KMS-11 (cell line): ENCODE measurements at regions not wholly inside any gene's neighbourhood (a gene's known extent, or its start where the extent isn't known, plus 50 kb on each side); places are given as distances from the start of the nearest gene placed in this dataset.

ENCODE experiments used
- H2AFZ ChIP-seq: fragments of 200-600 bp; sonication (generic); 2 replicates; pipeline ENCODE4 v1.6.1; 2016; ENCODE audit warnings: antibody characterized with exemption, mixed run types, low read depth
- H3K27ac ChIP-seq: fragments of 200-600 bp; sonication (generic); 2 replicates; pipeline ENCODE4 v1.6.1; 2016; ENCODE audit warnings: mild to moderate bottlenecking, mixed run types
- H3K27me3 ChIP-seq: fragments of 200-600 bp; sonication (generic); 2 replicates; pipeline ENCODE4 v1.6.1; 2017; ENCODE audit warnings: mild to moderate bottlenecking, low read depth, mixed run types, moderate library complexity; ENCODE audit not compliant: insufficient read depth
- H3K36me3 ChIP-seq: fragments of 200-600 bp; sonication (generic); 2 replicates; pipeline ENCODE4 v1.6.1; 2017; ENCODE audit warnings: mild to moderate bottlenecking, mixed run types; ENCODE audit not compliant: insufficient read depth
- H3K4me1 ChIP-seq: fragments of 200-600 bp; sonication (generic); 2 replicates; pipeline ENCODE4 v1.6.1; 2016; ENCODE audit warnings: mild to moderate bottlenecking, low read depth, mixed run types; ENCODE audit not compliant: poor library complexity, severe bottlenecking
- H3K4me2 ChIP-seq: fragments of 200-600 bp; sonication (generic); 2 replicates; pipeline ENCODE4 v1.7.0; 2016; ENCODE audit warnings: mild to moderate bottlenecking, mixed run types
- H3K4me3 ChIP-seq: fragments of 200-600 bp; sonication (generic); IDR thresholded peaks from 2 replicates; pipeline ENCODE4 v1.6.1; 2017; ENCODE audit warnings: low read depth, low read length, mixed read lengths; ENCODE audit not compliant: insufficient read depth
- H3K79me2 ChIP-seq: fragments of 200-600 bp; sonication (generic); 2 replicates; pipeline ENCODE4 v1.6.1; 2016; ENCODE audit warnings: low read depth, mixed run types; ENCODE audit not compliant: insufficient read depth
- H3K9ac ChIP-seq: fragments of 200-600 bp; sonication (generic); 2 replicates; pipeline ENCODE4 v1.6.1; 2016; ENCODE audit warnings: mild to moderate bottlenecking, mixed run types
- H4K20me1 ChIP-seq: fragments of 200-600 bp; sonication (generic); 2 replicates; pipeline ENCODE4 v1.6.1; 2016; ENCODE audit warnings: mild to moderate bottlenecking, mixed run types; ENCODE audit not compliant: insufficient read depth
- TF ChIP-seq, protein P1 (sequence below): fragments of 200-600 bp; sonication (generic); conservative IDR thresholded peaks from 2 replicates; pipeline ENCODE4 v1.6.1; 2017; ENCODE audit warnings: low read depth, mild to moderate bottlenecking, antibody characterized with exemption, low read length, moderate library complexity, mixed read lengths

DNA sequence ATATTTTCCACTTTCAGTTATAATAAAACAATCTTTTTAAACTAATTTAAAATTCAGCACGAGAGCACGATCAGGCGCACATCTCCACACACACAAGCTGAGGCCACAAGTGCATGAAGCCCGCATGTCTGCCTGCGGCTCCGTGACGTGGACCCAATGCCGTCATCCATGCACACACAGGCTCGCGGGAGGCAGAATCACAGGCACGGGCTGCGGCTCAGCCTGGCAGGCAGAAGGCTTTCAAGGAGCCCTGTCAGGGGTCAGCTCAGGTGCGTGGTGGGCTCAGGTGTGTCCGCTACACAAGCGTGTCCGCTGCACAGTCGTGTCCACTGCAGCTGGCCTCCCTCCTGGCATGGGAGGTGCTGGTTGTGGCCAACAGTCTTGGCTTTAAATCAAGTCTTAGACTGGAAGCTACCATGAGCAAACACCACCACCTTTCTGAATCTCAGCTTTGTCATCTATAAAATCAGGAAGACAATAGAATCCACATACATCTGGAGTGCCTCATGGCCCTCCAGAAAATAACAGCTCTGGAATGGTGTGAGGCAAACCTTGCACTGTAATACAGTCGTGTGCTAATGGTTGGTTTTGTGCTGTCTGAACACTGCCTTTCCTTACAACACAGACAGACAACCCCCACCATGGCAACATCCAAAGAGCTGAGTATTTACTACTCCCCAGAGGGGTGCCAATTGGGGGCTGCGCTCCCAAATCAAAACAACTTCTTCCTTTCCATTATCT lies 210.1 kb downstream of the NDUFA10 start:
- H2AFZ ChIP-seq: no peak overlapping the region
- no peaks in the 10 kb centered on the region for H3K36me3 ChIP-seq
- H4K20me1 ChIP-seq: no peaks in the 10 kb centered on the region
- TF ChIP-seq, protein P1, sequence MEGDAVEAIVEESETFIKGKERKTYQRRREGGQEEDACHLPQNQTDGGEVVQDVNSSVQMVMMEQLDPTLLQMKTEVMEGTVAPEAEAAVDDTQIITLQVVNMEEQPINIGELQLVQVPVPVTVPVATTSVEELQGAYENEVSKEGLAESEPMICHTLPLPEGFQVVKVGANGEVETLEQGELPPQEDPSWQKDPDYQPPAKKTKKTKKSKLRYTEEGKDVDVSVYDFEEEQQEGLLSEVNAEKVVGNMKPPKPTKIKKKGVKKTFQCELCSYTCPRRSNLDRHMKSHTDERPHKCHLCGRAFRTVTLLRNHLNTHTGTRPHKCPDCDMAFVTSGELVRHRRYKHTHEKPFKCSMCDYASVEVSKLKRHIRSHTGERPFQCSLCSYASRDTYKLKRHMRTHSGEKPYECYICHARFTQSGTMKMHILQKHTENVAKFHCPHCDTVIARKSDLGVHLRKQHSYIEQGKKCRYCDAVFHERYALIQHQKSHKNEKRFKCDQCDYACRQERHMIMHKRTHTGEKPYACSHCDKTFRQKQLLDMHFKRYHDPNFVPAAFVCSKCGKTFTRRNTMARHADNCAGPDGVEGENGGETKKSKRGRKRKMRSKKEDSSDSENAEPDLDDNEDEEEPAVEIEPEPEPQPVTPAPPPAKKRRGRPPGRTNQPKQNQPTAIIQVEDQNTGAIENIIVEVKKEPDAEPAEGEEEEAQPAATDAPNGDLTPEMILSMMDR: no peak
- no peaks in the 10 kb centered on the region for H3K4me1 ChIP-seq
- no peaks in the 10 kb centered on the region for H3K79me2 ChIP-seq
- H3K4me3 ChIP-seq: no peak overlapping the region
- no peak overlapping the region for H3K9ac ChIP-seq
- H3K27me3 ChIP-seq: peaks cover 10% of the 10 kb centered on the region; the same call in 1 of the 2 replicates
- H3K27ac ChIP-seq: no peak overlapping the region
- H3K4me2 ChIP-seq: no peak overlapping the region

DNA sequence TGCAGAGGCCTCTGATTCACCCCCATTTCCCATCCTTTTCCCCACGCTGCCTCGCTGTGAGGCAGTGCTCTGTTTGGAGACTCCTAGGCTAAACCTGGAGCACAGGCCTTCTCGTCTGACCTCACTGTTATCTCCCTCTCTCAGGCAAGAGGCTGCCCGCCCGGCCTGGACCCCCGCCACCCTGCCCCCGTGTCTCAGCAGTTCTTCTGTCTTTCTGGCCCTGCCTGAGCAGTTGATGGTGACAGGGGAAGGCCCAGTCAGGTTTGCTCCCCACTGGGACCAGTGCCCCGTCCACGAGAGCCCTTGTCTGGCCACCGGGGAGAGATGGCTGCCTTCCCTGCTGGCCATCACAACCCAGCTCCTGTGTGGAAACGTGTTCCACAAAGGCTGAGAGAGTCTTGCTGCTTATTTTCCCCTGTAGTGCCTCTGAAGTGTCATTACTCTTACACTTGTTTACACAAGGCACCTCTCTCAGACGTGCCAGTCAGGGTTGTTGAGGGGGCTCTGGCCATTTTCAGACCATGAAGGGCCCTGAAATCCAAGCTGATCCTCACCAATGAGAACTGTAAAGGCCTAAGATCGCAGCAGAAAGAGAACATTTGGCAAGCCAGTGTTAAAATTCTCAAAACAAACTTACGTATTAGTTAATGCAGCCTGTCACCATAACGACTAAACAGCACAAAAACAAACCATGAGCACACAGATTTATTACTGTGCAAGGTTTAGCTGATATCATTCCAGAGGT lies 210.9 kb downstream of the NDUFA10 start:
- TF ChIP-seq, protein P1: no peak
- H3K27ac ChIP-seq: no peak overlapping the region
- no peaks in the 10 kb centered on the region for H3K4me1 ChIP-seq

DNA sequence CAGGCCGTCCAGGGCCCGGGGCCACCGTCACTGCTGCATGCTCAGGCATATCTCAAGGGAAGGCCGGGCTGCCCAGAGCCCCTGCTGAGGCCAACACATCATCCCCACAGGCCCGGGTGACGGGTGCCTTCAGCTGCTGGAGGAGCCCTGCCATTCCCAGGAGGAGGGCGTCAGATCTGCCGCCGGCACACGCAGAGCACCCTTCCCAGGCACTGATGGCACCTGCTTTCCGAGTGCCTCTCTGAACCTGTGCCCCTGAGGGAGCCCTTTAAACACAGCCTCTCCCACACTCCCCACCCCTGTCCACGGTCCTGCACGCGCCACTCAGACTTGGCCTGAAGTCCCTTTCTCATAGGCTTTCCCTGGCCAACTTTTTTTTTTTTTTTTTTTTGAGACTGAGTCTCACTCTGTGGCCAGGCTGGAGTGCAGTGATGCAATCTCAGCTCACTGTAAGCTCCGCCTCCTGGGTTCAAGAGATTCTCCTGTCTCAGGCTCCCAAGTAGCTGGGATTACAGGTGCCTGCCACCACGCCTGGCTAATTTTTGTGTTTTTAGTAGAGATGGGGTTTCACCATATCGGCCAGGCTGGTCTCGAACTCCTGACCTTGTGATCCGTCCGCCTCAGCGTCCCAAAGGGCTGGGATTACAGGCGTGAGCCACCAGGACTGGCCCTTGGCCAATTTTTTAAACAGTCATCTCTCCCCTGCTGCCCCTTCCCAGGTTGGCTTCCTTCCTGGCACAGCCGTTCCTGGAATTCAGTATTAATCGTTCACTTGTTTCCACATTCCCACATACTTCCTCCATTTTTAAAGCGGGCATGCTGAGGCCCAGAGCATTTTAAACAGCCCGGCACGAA lies 211.7 kb downstream of the NDUFA10 start:
- Histone ChIP-seq H3K9ac (no peak overlapping the region), H3K4me2 (no peak overlapping the region), H3K79me2 (no peaks in the 10 kb centered on the region), H3K4me3 (no peak overlapping the region), H2AFZ (no peak overlapping the region), H3K4me1 (no peaks in the 10 kb centered on the region), H3K36me3 (no peaks in the 10 kb centered on the region), H3K27me3 (peaks cover 4% of the 10 kb centered on the region; the same call in 1 of the 2 replicates), H3K27ac (no peak overlapping the region), H4K20me1 (no peaks in the 10 kb centered on the region)
- TF ChIP-seq, protein P1: no peak

More for the DNA sequence above, 210.9 kb downstream of the NDUFA10 start:
- Histone ChIP-seq H3K9ac (no peak overlapping the region), H3K79me2 (no peaks in the 10 kb centered on the region), H2AFZ (no peak overlapping the region), H3K36me3 (no peaks in the 10 kb centered on the region), H3K4me2 (no peak overlapping the region), H3K4me3 (no peak overlapping the region), H3K27me3 (peaks cover 5% of the 10 kb centered on the region; the same call in 1 of the 2 replicates), H4K20me1 (no peaks in the 10 kb centered on the region)

DNA sequence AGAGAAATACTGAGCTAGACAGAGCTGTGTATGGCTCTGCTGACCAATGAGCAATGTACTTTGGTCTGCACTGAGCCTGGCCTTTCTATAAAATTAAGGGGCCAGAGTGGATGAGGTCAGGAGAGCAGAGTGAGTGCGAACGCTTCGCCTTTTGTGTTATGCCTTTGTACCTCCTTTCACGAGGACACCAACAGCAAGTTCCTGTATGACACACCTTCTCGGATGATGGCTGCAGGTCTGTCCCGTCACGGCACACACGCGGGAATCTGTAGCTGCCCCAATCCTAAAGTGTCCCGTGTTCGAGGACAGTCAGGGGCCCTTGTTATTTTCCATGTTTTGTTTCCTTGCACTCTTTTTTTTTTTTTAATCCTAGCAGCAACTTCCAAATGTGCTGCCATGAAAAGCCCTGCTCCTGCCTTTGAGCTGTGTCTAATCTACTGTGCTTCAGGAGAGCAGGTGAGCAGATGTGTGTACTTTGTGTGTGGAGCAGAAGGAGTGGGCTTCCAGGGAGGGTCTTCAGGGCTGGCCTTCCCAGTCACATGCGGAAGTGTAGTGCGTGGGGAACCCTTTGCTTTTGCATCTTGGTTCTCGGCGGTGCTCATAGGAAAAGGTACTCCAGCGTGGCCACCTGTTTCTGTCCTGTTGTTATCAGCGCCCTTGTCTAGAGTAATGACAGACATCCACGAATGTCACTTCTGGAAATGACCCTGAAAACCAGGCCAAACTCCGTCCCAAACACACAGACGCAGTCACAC lies 213.2 kb downstream of the NDUFA10 start:
- H3K79me2 ChIP-seq: no peaks in the 10 kb centered on the region
- TF ChIP-seq, protein P1: no peak
- H3K27me3 ChIP-seq: peaks cover 6% of the 10 kb centered on the region
- H3K4me2 ChIP-seq: no peak overlapping the region
- no peak overlapping the region for H3K4me3 ChIP-seq
- H3K36me3 ChIP-seq: no peaks in the 10 kb centered on the region
- no peak overlapping the region for H3K9ac ChIP-seq
- H3K27ac ChIP-seq: no peak overlapping the region
- no peaks in the 10 kb centered on the region for H4K20me1 ChIP-seq
- H3K4me1 ChIP-seq: no peaks in the 10 kb centered on the region
- H2AFZ ChIP-seq: no peak overlapping the region
